Sigmoid colon (tissue), 6 donors: ENCODE measurements at regions not wholly inside any gene's neighbourhood (a gene's known extent, or its start where the extent isn't known, plus 50 kb on each side); places are given as distances from the start of the nearest gene placed in this dataset.

Experiments used
- DNase-seq: peaks from one replicate; pipeline ENCODE4 v3.0.0-alpha.2; 2019
- H3K27ac ChIP-seq, 4 donors: fragments of 200-600 bp; sonication (generic); one replicate each; pipeline ENCODE4 v1.5.1; 2016 to 2019; ENCODE audit warnings: mild to moderate bottlenecking in 1 of 4
- H3K27me3 ChIP-seq, 3 donors: fragments of 200-600 bp; sonication (generic); one replicate each; pipeline ENCODE4 v1.5.1; 2019; ENCODE audit warnings: mild to moderate bottlenecking in 1 of 3
- H3K36me3 ChIP-seq, 4 donors: fragments of 200-600 bp; sonication (generic); one replicate each; pipeline ENCODE4 v1.5.1; 2016 to 2019
- H3K4me1 ChIP-seq, 4 donors: fragments of 200-600 bp; sonication (generic); one replicate each; pipeline ENCODE4 v1.5.1; 2017 to 2019
- H3K4me3 ChIP-seq, 4 donors: fragments of 200-600 bp; sonication (generic); one replicate each; pipeline ENCODE4 v1.5.1; 2017 to 2019; ENCODE audit warnings: mild to moderate bottlenecking in 2 of 4, moderate library complexity in 1 of 4
- H3K9me3 ChIP-seq, 4 donors: fragments of 200-600 bp in 3 of 4; sonication (generic) in 3 of 4; one replicate each; pipeline versions ENCODE4 v1.5.1 to v1.6.1; 2013 to 2019
- EP300 ChIP-seq, 4 donors: sonication (generic); formaldehyde crosslinking; IDR thresholded peaks; one replicate each; pipeline ENCODE4 v1.6.1; 2017; ENCODE audit warnings: antibody characterized with exemption in 4 of 4
- POLR2A ChIP-seq, 2 donors: fragments of 450-650 bp; IDR thresholded peaks; one replicate each; pipeline ENCODE4 v1.6.1; 2016; ENCODE audit warnings: antibody characterized with exemption in 2 of 2, mild to moderate bottlenecking in 2 of 2, moderate library complexity in 2 of 2
- POLR2AphosphoS5 ChIP-seq, 4 donors: sonication (generic); formaldehyde crosslinking; IDR thresholded peaks; one replicate each; pipeline ENCODE4 v1.6.1; 2017; ENCODE audit warnings: antibody characterized with exemption in 4 of 4
- WGBS, 2 donors: extraction: QIAGEN DNeasy Blood & Tissue Kit; methylation state at CpG; one replicate each; pipeline ENCODE4 v1.1.7; 2013; 5-methylcytosine and 5-hydroxymethylcytosine counted together
- intact Hi-C: fragments of 100-400 bp; cut with DNase I; formaldehyde crosslinking; loops from one replicate; pipeline ENCODE4 v1.15.1; 2023
- TF ChIP-seq, protein P1 (sequence below), 4 experiments: fragments of 450-650 bp in 3 of 4; fragments of 200-600 bp in 1 of 4; IDR thresholded peaks; one replicate each; pipeline ENCODE4 v1.5.1; 2016 to 2019; ENCODE audit warnings: antibody characterized with exemption in 4 of 4, mild to moderate bottlenecking in 3 of 4, moderate library complexity in 2 of 4
- donor health status: healthy with polysubstance abuse.
- donor health status: healthy.

DNA sequence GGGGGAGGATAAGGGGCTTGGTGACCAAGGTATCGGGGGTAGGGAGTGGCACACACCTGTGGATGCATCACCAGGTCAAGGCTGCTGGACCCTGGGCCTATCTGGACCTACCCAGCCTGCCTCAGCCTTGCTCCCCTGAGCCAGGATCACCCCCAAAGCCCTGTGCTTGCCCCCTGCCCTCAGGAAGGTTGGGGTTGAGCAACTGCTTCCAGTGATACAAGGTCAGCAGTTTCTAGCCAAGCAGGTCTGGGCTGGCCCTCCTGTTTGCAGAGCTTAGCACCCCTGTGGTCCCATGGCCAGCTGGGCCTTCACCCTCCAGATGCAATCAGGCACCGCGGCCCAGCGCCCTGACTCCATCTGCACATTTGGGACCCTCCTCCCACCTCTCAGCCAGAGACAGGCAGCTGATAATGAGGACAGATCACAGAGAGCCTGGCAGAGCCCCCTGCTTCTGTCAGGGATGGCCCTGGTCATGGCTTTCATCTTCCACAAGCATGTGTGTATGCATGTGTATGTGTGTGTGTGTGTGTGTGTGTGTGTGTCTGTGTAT, 154.6 kb downstream of the TFCP2L1 start:
- TF ChIP-seq POLR2A (IDR thresholded peaks at IDR 0.05) (no peak), POLR2AphosphoS5 (IDR thresholded peaks at IDR 0.05) (no peak), EP300 (IDR thresholded peaks at IDR 0.05) (no peak)
- TF ChIP-seq, protein P1, sequence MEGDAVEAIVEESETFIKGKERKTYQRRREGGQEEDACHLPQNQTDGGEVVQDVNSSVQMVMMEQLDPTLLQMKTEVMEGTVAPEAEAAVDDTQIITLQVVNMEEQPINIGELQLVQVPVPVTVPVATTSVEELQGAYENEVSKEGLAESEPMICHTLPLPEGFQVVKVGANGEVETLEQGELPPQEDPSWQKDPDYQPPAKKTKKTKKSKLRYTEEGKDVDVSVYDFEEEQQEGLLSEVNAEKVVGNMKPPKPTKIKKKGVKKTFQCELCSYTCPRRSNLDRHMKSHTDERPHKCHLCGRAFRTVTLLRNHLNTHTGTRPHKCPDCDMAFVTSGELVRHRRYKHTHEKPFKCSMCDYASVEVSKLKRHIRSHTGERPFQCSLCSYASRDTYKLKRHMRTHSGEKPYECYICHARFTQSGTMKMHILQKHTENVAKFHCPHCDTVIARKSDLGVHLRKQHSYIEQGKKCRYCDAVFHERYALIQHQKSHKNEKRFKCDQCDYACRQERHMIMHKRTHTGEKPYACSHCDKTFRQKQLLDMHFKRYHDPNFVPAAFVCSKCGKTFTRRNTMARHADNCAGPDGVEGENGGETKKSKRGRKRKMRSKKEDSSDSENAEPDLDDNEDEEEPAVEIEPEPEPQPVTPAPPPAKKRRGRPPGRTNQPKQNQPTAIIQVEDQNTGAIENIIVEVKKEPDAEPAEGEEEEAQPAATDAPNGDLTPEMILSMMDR (IDR thresholded peaks at IDR 0.05), result no peak
- H3K9me3 ChIP-seq, result no peaks in the 10 kb centered on the region
- H3K27ac ChIP-seq, result no peak overlapping the region
- no peak overlapping the region for H3K4me3 ChIP-seq
- DNase-seq, result no peak
- H3K4me1 ChIP-seq, result no peaks in the 10 kb centered on the region
- WGBS, 2 donors, result 93 to 94% methylated on average over 4 of the region's 4 CpGs
- no peaks in the 10 kb centered on the region for H3K27me3 ChIP-seq
- intact Hi-C loops, result no loop called here
- no peaks in the 10 kb centered on the region for H3K36me3 ChIP-seq

GRCh38 chr2:121131375-121131774, 153.6 kb downstream of the TFCP2L1 start:
- Histone ChIP-seq H3K36me3 (no peaks in the 10 kb centered on the region), H3K4me3 (no peak overlapping the region), H3K27ac (no peak overlapping the region), H3K27me3 (no peaks in the 10 kb centered on the region), H3K9me3 (no peaks in the 10 kb centered on the region), H3K4me1 (no peaks in the 10 kb centered on the region)
- TF ChIP-seq, protein P1 (IDR thresholded peaks at IDR 0.05), result no peak
- TF ChIP-seq EP300 (IDR thresholded peaks at IDR 0.05) (no peak), POLR2A (IDR thresholded peaks at IDR 0.05) (no peak), POLR2AphosphoS5 (IDR thresholded peaks at IDR 0.05) (no peak)
- 85% methylated on average over 9 of the region's 9 CpGs for WGBS, 2 donors
- DNase-seq, result no peak
- intact Hi-C loops, result no loop called here

- no peak overlapping the region for H3K4me3 ChIP-seq
- H3K36me3 ChIP-seq, result no peaks in the 10 kb centered on the region
- H3K27ac ChIP-seq, result no peak overlapping the region
- 79 to 82% methylated on average over 15 of the region's 15 CpGs for WGBS, 2 donors
- TF ChIP-seq, protein P1 (IDR thresholded peaks at IDR 0.05), result no peak
- TF ChIP-seq POLR2A (IDR thresholded peaks at IDR 0.05), result no peak
- TF ChIP-seq POLR2AphosphoS5 (IDR thresholded peaks at IDR 0.05), result no peak
- no peak for TF ChIP-seq EP300 (IDR thresholded peaks at IDR 0.05)
- intact Hi-C loops, result no loop called here
- H3K9me3 ChIP-seq, result no peaks in the 10 kb centered on the region
- no peaks in the 10 kb centered on the region for H3K27me3 ChIP-seq
- no peaks in the 10 kb centered on the region for H3K4me1 ChIP-seq
- DNase-seq, result no peak
Measured at GRCh38 chr2:121132054-121132761, 152.8 kb downstream of the TFCP2L1 start.

DNA sequence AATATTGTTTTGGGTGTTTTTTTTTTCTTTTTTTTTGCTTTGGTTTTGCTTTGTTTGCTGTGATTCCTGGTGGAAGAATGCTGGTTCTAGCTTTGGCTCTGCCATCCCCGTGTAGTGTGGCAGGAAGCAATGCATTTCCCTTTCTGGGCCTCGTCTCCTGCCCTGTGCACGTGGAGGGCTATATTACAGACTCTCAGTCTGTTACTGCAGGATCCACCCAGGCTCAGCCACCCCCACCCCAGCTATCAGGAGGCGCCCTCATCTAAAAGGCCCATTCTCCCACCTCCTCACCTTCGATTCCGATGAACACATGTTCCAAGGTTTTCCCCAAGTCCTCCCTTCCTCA, 152.3 kb downstream of the TFCP2L1 start:
- Histone ChIP-seq H3K36me3 (no peaks in the 10 kb centered on the region), H3K27ac (no peak overlapping the region), H3K27me3 (no peaks in the 10 kb centered on the region), H3K4me1 (no peaks in the 10 kb centered on the region), H3K9me3 (no peaks in the 10 kb centered on the region), H3K4me3 (no peak overlapping the region)
- DNase-seq, result no peak
- TF ChIP-seq POLR2AphosphoS5 (IDR thresholded peaks at IDR 0.05), result no peak
- TF ChIP-seq, protein P1 (IDR thresholded peaks at IDR 0.05), result no peak
- intact Hi-C loops, result no loop called here
- WGBS, 2 donors, result 58 to 59% methylated on average over 6 of the region's 6 CpGs
